ENCODE measurements at regions not wholly inside any gene's neighbourhood (a gene's known extent, or its start where the extent isn't known, plus 50 kb on each side); places are given as distances from the start of the nearest gene placed in this dataset.

GRCh38 chrX:116239944-116240840 lies 69.6 kb downstream of the AGTR2 start:
- POLR2A ChIA-PET = no interaction called here
- TF ChIP-seq, protein P1, sequence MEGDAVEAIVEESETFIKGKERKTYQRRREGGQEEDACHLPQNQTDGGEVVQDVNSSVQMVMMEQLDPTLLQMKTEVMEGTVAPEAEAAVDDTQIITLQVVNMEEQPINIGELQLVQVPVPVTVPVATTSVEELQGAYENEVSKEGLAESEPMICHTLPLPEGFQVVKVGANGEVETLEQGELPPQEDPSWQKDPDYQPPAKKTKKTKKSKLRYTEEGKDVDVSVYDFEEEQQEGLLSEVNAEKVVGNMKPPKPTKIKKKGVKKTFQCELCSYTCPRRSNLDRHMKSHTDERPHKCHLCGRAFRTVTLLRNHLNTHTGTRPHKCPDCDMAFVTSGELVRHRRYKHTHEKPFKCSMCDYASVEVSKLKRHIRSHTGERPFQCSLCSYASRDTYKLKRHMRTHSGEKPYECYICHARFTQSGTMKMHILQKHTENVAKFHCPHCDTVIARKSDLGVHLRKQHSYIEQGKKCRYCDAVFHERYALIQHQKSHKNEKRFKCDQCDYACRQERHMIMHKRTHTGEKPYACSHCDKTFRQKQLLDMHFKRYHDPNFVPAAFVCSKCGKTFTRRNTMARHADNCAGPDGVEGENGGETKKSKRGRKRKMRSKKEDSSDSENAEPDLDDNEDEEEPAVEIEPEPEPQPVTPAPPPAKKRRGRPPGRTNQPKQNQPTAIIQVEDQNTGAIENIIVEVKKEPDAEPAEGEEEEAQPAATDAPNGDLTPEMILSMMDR (IDR thresholded peaks at IDR 0.05; ENCODE audit: control extremely low read depth, extremely low read depth, low read depth, missing control alignments) = no peak
- DNase-seq (ENCODE audit: extremely low spot score) = no peak
- CTCF ChIA-PET = no interaction called here

DNA sequence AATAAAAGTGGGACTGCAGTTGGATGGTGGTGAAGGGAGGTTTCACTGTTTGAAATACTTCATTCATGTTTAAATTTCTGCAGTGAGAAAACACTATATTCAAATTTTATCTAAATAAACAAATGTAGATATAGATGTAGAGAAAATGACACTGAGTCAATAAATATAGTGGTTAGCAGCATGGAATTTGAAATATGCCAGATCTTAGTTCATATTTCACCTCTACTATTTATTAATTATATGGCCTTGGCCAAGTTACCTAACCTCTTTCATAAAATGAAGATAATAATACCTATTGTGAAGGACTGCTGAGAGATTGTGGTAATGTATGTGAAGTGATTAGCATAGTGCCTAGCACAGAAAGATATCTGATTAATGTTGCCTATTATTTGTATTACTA lies 70.5 kb downstream of the AGTR2 start:
- ChIA-PET POLR2A (no interaction called here), CTCF (no interaction called here)
- DNase-seq (ENCODE audit: extremely low spot score) = no peak
- TF ChIP-seq, protein P1 (IDR thresholded peaks at IDR 0.05; ENCODE audit: control extremely low read depth, extremely low read depth, low read depth, missing control alignments) = no peak

- POLR2A ChIA-PET = no interaction called here
- TF ChIP-seq, protein P1 (IDR thresholded peaks at IDR 0.05; ENCODE audit: control extremely low read depth, extremely low read depth, low read depth, missing control alignments) = no peak
- no peak for DNase-seq (ENCODE audit: extremely low spot score)
- CTCF ChIA-PET = no interaction called here
Observed at GRCh38 chrX:116243039-116243438, 72.5 kb downstream of the AGTR2 start.

DNA sequence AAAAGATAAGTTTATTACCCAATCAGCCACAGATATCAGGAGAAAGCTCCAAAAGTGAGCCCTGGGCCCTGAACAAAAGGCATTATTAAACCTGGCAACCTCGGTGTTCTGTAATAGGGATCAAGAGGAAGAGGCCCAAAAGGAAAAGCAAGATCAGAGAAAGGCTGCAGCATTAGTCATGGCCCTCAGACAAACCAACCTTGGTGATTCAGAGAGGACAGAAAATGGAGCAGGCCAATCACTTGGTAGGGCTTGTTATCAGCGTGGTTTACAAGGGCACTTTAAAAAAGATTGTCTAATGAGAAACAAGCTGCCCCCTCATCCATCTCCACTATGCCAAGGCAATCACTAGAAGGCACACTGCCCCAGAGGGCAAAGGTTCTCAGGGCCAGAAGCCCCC lies 75.7 kb downstream of the AGTR2 start:
- POLR2A ChIA-PET = no interaction called here
- no peak for DNase-seq (ENCODE audit: extremely low spot score)
- CTCF ChIA-PET = no interaction called here
- TF ChIP-seq, protein P1 (IDR thresholded peaks at IDR 0.05; ENCODE audit: control extremely low read depth, extremely low read depth, low read depth, missing control alignments) = no peak

DNA sequence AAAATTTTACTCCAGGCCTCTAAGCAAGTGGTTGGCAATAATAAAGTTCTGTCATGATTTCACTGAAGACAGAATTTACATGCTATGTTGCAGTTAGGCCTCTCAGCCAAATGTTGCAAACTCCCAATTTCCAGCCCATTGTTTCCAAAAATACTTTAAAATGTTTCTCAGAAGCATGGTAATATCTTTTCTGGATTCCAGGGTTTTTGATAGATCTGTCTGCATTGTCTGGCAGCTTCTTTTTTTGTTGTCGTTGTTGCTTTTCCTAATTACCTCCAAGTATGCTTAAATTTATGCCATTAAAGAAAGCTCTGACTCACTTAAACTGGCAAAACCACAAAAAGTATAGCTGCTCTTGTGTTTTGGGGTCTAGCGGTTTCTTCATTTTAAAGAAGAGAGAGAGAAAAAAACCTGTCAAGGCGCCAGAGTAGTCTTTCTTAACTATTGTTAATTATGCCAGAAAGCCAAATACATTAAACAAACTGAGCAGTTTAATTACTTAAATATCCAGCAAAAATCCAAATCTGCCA lies 97.0 kb downstream of the AGTR2 start:
- ChIA-PET CTCF (no interaction called here), POLR2A (no interaction called here)
- DNase-seq (ENCODE audit: extremely low spot score) = no peak
- TF ChIP-seq, protein P1 (IDR thresholded peaks at IDR 0.05; ENCODE audit: control extremely low read depth, extremely low read depth, low read depth, missing control alignments) = no peak

GRCh38 chrX:116272322-116272721 lies 101.8 kb downstream of the AGTR2 start:
- POLR2A ChIA-PET = no interaction called here
- TF ChIP-seq, protein P1 (IDR thresholded peaks at IDR 0.05; ENCODE audit: control extremely low read depth, extremely low read depth, low read depth, missing control alignments) = no peak
- no peak for DNase-seq (ENCODE audit: extremely low spot score)
- CTCF ChIA-PET = no interaction called here

Measured in GM10248 (cell line).